GM12878 (cell line): ENCODE measurements at regions not wholly inside any gene's neighbourhood (a gene's known extent, or its start where the extent isn't known, plus 50 kb on each side); places are given as distances from the start of the nearest gene placed in this dataset.

ENCODE experiments used
- ATAC-seq: fragments of 200-7000 bp; cut with Tn5 transposase; 3 replicates; pipeline ENCODE4 v1.9.1; 2020; ENCODE audit warnings: mild to moderate bottlenecking, moderate library complexity
- BruUV-seq: library from RNA; stranded (reverse); fragments of 400-500 nt; replicated peaks from 2 replicates; lab custom pipeline; 2021; lab: Mats Ljungman, UMichigan
- CTCF ChIA-PET: fragments of 300-600 bp; sonication (Branson Sonifier 250); formaldehyde crosslinking; extraction: SDS; loops from one replicate; lab custom pipeline; 2021; ENCODE audit warnings: inconsistent platforms; lab: Yijun Ruan, JAX
- POLR2A ChIA-PET: fragments of 350-600 bp; formaldehyde crosslinking; extraction: SDS; loops from one replicate; lab custom pipeline; 2021; ENCODE audit warnings: inconsistent platforms; lab: Charles Lee
- RAD21 ChIA-PET: fragments of 300-600 bp; sonication (Branson Sonifier 250); formaldehyde crosslinking; loops from one replicate; lab custom pipeline; 2023; ENCODE audit warnings: antibody characterized with exemption; ENCODE audit not compliant: unreplicated experiment; lab: Charles Lee
- SMC1A ChIA-PET: fragments of 300-600 bp; sonication (Branson Sonifier 250); formaldehyde crosslinking; loops from one replicate; lab custom pipeline; 2023; ENCODE audit not compliant: unreplicated experiment, uncharacterized antibody; lab: Charles Lee
- DNase-seq: peaks from one replicate; pipeline ENCODE4 v3.0.0-alpha.2; 2011; ENCODE audit warnings: low read depth, low spot score
- FAIRE-seq: peaks from 3 replicates; lab custom pipeline; 2011; peaks lifted over from hg19 to GRCh38; lab: Jason Lieb, UNC
- H2AFZ ChIP-seq: 2 replicates; pipeline ENCODE4 v1.6.0; 2011; ENCODE audit warnings: low read depth, low read length, control low read depth; ENCODE audit not compliant: control insufficient read depth
- H3K27ac ChIP-seq: 2 replicates; pipeline ENCODE4 v1.5.1; 2011; ENCODE audit warnings: control low read depth; ENCODE audit not compliant: control insufficient read depth, insufficient read depth
- H3K27me3 ChIP-seq, 2 experiments: replicated peaks in 1 of 2; 2 replicates each; pipeline versions ENCODE4 v1.6.0 to v1.6.1; 2011; ENCODE audit warnings: low read length in 1 of 2; ENCODE audit not compliant: control insufficient read depth in 2 of 2, insufficient read depth in 2 of 2
- H3K36me3 ChIP-seq, 2 experiments: 2 replicates each; pipeline ENCODE4 v1.5.1; 2011; ENCODE audit warnings: low read length in 1 of 2; ENCODE audit not compliant: control insufficient read depth in 2 of 2, insufficient read depth in 2 of 2
- H3K4me1 ChIP-seq: 2 replicates; pipeline ENCODE4 v1.6.1; 2011; ENCODE audit warnings: mild to moderate bottlenecking, low read length, moderate library complexity, mixed read lengths; ENCODE audit not compliant: control insufficient read depth, insufficient read depth
- H3K4me2 ChIP-seq: 2 replicates; pipeline ENCODE4 v1.6.0; 2011; ENCODE audit warnings: control low read depth; ENCODE audit not compliant: control insufficient read depth, insufficient read depth
- H3K4me3 ChIP-seq: fragments of 200-600 bp; sonication (generic); 2 replicates; pipeline ENCODE4 v1.5.1; 2016
- H3K79me2 ChIP-seq: 2 replicates; pipeline ENCODE4 v1.6.0; 2011; ENCODE audit warnings: low read length; ENCODE audit not compliant: control insufficient read depth, insufficient read depth
- H3K9ac ChIP-seq: 2 replicates; pipeline ENCODE4 v1.8.0; 2011; ENCODE audit warnings: low read length, control low read depth, mixed read lengths; ENCODE audit not compliant: control insufficient read depth, insufficient read depth
- H3K9me3 ChIP-seq: replicated peaks from 3 replicates; pipeline ENCODE4 v1.5.1; 2011; ENCODE audit warnings: mild to moderate bottlenecking, low read length; ENCODE audit not compliant: control insufficient read depth, insufficient read depth
- H4K20me1 ChIP-seq: 2 replicates; pipeline ENCODE4 v1.6.0; 2011; ENCODE audit not compliant: control insufficient read depth, insufficient read depth
- ATF7 ChIP-seq: fragments of 450-650 bp; IDR thresholded peaks from 2 replicates; pipeline ENCODE4 v1.6.1; 2016; ENCODE audit warnings: low read depth, mild to moderate bottlenecking
- FOXK2 ChIP-seq: fragments of 450-650 bp; IDR thresholded peaks from 2 replicates; pipeline ENCODE4 v1.6.1; 2017; ENCODE audit warnings: mild to moderate bottlenecking, moderate library complexity
- GATAD2B ChIP-seq: fragments of 450-650 bp; conservative IDR thresholded peaks from 2 replicates; pipeline ENCODE4 v1.6.1; 2017; ENCODE audit warnings: low read depth, mild to moderate bottlenecking, moderate library complexity
- MTA3 ChIP-seq: IDR thresholded peaks from 2 replicates; pipeline ENCODE4 v1.6.1; 2012; ENCODE audit warnings: low read length, inconsistent platforms, borderline replicate concordance
- NR2C2 ChIP-seq: IDR thresholded peaks from 2 replicates; pipeline ENCODE4 v1.6.1; 2011; ENCODE audit warnings: borderline replicate concordance, low read depth; ENCODE audit not compliant: control insufficient read depth, insufficient read length
- RELA ChIP-seq: fragments of 450-650 bp; IDR thresholded peaks from 2 replicates; pipeline ENCODE4 v1.8.0; 2014; ENCODE audit warnings: borderline replicate concordance; ENCODE audit not compliant: partially characterized antibody
- WGBS: methylation state at CpG from one replicate; pipeline ENCODE4 v1.1.6; 2016; ENCODE audit warnings: low lambda C conversion rate; ENCODE audit not compliant: insufficient replicate concordance, insufficient coverage; ENCODE audit errors: missing lambda C conversion rate; 5-methylcytosine and 5-hydroxymethylcytosine counted together
- in situ Hi-C: fragments of 300-500 bp; cut with MboI; formaldehyde crosslinking; loops from 9 replicates; pipeline ENCODE4 v1.14.3; 2018; ENCODE audit warnings: mixed read lengths
- intact Hi-C: fragments of 100-400 bp; cut with micrococcal nuclease; formaldehyde crosslinking; loops from one replicate; pipeline ENCODE4 v1.14.2; 2022; ENCODE audit not compliant: unreplicated experiment
- TF ChIP-seq, protein P1 (sequence below): IDR thresholded peaks from 2 replicates; pipeline ENCODE4 v1.6.1; 2012; ENCODE audit warnings: mild to moderate bottlenecking, low read depth, low read length
- TF ChIP-seq, protein P2 (sequence below): IDR thresholded peaks from 2 replicates; pipeline ENCODE4 v1.6.1; 2011; ENCODE audit warnings: low read depth, low read length, improper control_type of control experiment, borderline replicate concordance
- TF ChIP-seq, protein P3 (sequence below): fragments of 450-650 bp; formaldehyde crosslinking; IDR thresholded peaks from 2 replicates; pipeline ENCODE4 v1.5.0; 2022; ENCODE audit warnings: mild to moderate bottlenecking, missing genetic modification characterization

DNA sequence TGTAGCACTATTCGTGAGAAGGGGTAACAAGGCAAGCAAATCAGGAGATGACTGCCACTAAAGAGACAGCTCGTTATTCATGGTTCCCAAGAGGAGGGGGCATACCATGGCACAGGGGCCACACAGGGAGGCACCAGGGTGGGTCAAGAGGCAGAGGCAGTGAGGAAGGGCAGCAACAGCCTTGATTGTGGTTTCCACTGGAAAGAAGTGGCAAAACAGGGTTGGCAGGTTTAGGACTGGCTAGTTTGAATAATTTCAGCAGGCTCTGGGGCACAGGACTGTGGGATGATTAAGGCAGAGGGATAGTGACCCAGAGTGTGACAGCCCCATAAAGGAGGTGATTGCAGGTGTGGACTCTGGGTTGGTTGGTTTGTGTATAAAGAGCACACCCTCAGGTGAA lies 188.9 kb downstream of the CBLN1 start:
- FAIRE-seq (no peak), ATAC-seq (no peak), DNase-seq (no peak)
- Histone ChIP-seq H2AFZ (no peak overlapping the region), H3K4me2 (no peak overlapping the region), H3K4me1 (no peaks in the 10 kb centered on the region), H3K9ac (no peak overlapping the region), H3K9me3 (no peaks in the 10 kb centered on the region), H4K20me1 (no peaks in the 10 kb centered on the region)
- 3% methylated on average over 2 of the region's 2 CpGs for WGBS
- POLR2A ChIA-PET: no interaction called here
- SMC1A ChIA-PET: no interaction called here
- BruUV-seq: no TSS peak
- TF ChIP-seq, protein P1, sequence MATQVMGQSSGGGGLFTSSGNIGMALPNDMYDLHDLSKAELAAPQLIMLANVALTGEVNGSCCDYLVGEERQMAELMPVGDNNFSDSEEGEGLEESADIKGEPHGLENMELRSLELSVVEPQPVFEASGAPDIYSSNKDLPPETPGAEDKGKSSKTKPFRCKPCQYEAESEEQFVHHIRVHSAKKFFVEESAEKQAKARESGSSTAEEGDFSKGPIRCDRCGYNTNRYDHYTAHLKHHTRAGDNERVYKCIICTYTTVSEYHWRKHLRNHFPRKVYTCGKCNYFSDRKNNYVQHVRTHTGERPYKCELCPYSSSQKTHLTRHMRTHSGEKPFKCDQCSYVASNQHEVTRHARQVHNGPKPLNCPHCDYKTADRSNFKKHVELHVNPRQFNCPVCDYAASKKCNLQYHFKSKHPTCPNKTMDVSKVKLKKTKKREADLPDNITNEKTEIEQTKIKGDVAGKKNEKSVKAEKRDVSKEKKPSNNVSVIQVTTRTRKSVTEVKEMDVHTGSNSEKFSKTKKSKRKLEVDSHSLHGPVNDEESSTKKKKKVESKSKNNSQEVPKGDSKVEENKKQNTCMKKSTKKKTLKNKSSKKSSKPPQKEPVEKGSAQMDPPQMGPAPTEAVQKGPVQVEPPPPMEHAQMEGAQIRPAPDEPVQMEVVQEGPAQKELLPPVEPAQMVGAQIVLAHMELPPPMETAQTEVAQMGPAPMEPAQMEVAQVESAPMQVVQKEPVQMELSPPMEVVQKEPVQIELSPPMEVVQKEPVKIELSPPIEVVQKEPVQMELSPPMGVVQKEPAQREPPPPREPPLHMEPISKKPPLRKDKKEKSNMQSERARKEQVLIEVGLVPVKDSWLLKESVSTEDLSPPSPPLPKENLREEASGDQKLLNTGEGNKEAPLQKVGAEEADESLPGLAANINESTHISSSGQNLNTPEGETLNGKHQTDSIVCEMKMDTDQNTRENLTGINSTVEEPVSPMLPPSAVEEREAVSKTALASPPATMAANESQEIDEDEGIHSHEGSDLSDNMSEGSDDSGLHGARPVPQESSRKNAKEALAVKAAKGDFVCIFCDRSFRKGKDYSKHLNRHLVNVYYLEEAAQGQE: no peak
- TF ChIP-seq GATAD2B (no peak), NR2C2 (no peak), RELA (no peak), ATF7 (no peak), MTA3 (no peak), FOXK2 (no peak)
- TF ChIP-seq, protein P2, sequence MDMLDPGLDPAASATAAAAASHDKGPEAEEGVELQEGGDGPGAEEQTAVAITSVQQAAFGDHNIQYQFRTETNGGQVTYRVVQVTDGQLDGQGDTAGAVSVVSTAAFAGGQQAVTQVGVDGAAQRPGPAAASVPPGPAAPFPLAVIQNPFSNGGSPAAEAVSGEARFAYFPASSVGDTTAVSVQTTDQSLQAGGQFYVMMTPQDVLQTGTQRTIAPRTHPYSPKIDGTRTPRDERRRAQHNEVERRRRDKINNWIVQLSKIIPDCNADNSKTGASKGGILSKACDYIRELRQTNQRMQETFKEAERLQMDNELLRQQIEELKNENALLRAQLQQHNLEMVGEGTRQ: no peak
- TF ChIP-seq, protein P3, sequence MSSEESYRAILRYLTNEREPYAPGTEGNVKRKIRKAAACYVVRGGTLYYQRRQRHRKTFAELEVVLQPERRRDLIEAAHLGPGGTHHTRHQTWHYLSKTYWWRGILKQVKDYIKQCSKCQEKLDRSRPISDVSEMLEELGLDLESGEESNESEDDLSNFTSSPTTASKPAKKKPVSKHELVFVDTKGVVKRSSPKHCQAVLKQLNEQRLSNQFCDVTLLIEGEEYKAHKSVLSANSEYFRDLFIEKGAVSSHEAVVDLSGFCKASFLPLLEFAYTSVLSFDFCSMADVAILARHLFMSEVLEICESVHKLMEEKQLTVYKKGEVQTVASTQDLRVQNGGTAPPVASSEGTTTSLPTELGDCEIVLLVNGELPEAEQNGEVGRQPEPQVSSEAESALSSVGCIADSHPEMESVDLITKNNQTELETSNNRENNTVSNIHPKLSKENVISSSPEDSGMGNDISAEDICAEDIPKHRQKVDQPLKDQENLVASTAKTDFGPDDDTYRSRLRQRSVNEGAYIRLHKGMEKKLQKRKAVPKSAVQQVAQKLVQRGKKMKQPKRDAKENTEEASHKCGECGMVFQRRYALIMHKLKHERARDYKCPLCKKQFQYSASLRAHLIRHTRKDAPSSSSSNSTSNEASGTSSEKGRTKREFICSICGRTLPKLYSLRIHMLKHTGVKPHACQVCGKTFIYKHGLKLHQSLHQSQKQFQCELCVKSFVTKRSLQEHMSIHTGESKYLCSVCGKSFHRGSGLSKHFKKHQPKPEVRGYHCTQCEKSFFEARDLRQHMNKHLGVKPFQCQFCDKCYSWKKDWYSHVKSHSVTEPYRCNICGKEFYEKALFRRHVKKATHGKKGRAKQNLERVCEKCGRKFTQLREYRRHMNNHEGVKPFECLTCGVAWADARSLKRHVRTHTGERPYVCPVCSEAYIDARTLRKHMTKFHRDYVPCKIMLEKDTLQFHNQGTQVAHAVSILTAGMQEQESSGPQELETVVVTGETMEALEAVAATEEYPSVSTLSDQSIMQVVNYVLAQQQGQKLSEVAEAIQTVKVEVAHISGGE (CRISPR knock-in tag): no peak
- TF ChIP-seq, all 136 proteins: peak for 0
- intact Hi-C loops (no loop called here), in situ Hi-C loops (no loop called here)
- H3K27me3 ChIP-seq: no peaks in the 10 kb centered on the region; a peak in 1 of 4 replicates
- RAD21 ChIA-PET: no interaction called here
- no peak overlapping the region for H3K4me3 ChIP-seq
- H3K79me2 ChIP-seq: no peaks in the 10 kb centered on the region
- no peaks in the 10 kb centered on the region for H3K36me3 ChIP-seq
- H3K27ac ChIP-seq: no peak overlapping the region
- CTCF ChIA-PET: no interaction called here
